SJSA1 (cell line): ENCODE measurements at regions not wholly inside any gene's neighbourhood (a gene's known extent, or its start where the extent isn't known, plus 50 kb on each side); places are given as distances from the start of the nearest gene placed in this dataset.

Source experiments
- DNase-seq, 2 experiments: peaks; one replicate each; pipeline ENCODE4 v3.0.0-alpha.2; 2015 to 2020; ENCODE audit warnings: low spot score in 2 of 2, low read depth in 1 of 2
- H3K27ac ChIP-seq: fragments of 250-450 bp; sonication (Bioruptor Pico); 2 replicates; pipeline ENCODE4 v1.5.1; 2020; ENCODE audit warnings: mild to moderate bottlenecking, moderate library complexity
- H3K27me3 ChIP-seq: fragments of 250-450 bp; sonication (Bioruptor Pico); replicated peaks from 2 replicates; pipeline ENCODE4 v1.5.1; 2020; ENCODE audit warnings: mild to moderate bottlenecking, moderate library complexity
- H3K36me3 ChIP-seq: fragments of 250-450 bp; sonication (Bioruptor Pico); 2 replicates; pipeline ENCODE4 v1.5.1; 2020; ENCODE audit warnings: mild to moderate bottlenecking
- H3K4me1 ChIP-seq: fragments of 250-450 bp; sonication (Bioruptor Pico); replicated peaks from 2 replicates; pipeline ENCODE4 v1.6.1; 2021; ENCODE audit warnings: mild to moderate bottlenecking
- H3K4me3 ChIP-seq: fragments of 250-450 bp; sonication (Bioruptor Pico); 2 replicates; pipeline ENCODE4 v1.5.1; 2020; ENCODE audit warnings: mild to moderate bottlenecking
- H3K9me3 ChIP-seq: fragments of 250-450 bp; sonication (Bioruptor Pico); replicated peaks from 2 replicates; pipeline ENCODE4 v1.5.1; 2020; ENCODE audit warnings: mild to moderate bottlenecking

GRCh38 chr1:234996245-234996757, 132.3 kb downstream of the TOMM20 start:
- Histone ChIP-seq H3K27ac (peak overlapping the region; percentile 41; the same call in 1 of the 2 replicates), H3K27me3 (no peaks in the 10 kb centered on the region), H3K36me3 (no peaks in the 10 kb centered on the region), H3K9me3 (no peaks in the 10 kb centered on the region), H3K4me1 (peaks cover 27% of the 10 kb centered on the region), H3K4me3 (no peak overlapping the region)
- DNase-seq = no peak

GRCh38 chr1:234994436-234995295, 134.0 kb downstream of the TOMM20 start:
- Histone ChIP-seq H3K4me3 (no peak overlapping the region), H3K27me3 (no peaks in the 10 kb centered on the region), H3K9me3 (no peaks in the 10 kb centered on the region), H3K4me1 (peaks cover 28% of the 10 kb centered on the region), H3K36me3 (no peaks in the 10 kb centered on the region), H3K27ac (no peak overlapping the region)
- no peak for DNase-seq

GRCh38 chr1:234992065-234992464, 136.6 kb downstream of the TOMM20 start:
- H3K27me3 ChIP-seq = no peaks in the 10 kb centered on the region
- no peak for DNase-seq
- H3K4me3 ChIP-seq = no peak overlapping the region
- H3K4me1 ChIP-seq = peaks cover 37% of the 10 kb centered on the region
- no peaks in the 10 kb centered on the region for H3K9me3 ChIP-seq
- H3K36me3 ChIP-seq = no peaks in the 10 kb centered on the region
- H3K27ac ChIP-seq = no peak overlapping the region

- H3K9me3 ChIP-seq = no peaks in the 10 kb centered on the region
- no peak overlapping the region for H3K4me3 ChIP-seq
- H3K27me3 ChIP-seq = no peaks in the 10 kb centered on the region
- H3K36me3 ChIP-seq = no peaks in the 10 kb centered on the region
- H3K27ac ChIP-seq = no peak overlapping the region
- peaks cover 37% of the 10 kb centered on the region for H3K4me1 ChIP-seq
- no peak for DNase-seq
These were observed 137.5 kb downstream of the TOMM20 start for GRCh38 chr1:234990874-234991801.

DNA sequence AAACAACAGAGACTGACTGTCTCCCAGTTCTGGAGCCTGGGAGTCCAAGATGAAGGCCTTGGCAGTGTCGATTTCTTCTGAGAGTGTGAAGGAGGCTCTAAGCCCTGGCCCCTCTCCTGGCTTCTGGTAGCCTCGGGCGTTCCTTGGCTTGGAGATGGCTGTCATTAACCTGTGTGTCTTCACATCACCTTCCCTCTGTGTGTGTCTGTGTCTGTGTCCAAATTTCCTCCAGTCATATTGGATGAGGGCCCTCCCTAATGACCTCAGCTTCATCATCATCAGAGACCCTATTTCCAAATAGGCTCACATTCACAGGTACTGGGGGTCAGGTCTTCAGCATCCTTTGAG, 138.3 kb downstream of the TOMM20 start:
- Histone ChIP-seq H3K4me1 (peaks cover 45% of the 10 kb centered on the region), H3K27ac (no peak overlapping the region), H3K27me3 (no peaks in the 10 kb centered on the region), H3K36me3 (no peaks in the 10 kb centered on the region), H3K9me3 (no peaks in the 10 kb centered on the region), H3K4me3 (no peak overlapping the region)
- DNase-seq = no peak

DNA sequence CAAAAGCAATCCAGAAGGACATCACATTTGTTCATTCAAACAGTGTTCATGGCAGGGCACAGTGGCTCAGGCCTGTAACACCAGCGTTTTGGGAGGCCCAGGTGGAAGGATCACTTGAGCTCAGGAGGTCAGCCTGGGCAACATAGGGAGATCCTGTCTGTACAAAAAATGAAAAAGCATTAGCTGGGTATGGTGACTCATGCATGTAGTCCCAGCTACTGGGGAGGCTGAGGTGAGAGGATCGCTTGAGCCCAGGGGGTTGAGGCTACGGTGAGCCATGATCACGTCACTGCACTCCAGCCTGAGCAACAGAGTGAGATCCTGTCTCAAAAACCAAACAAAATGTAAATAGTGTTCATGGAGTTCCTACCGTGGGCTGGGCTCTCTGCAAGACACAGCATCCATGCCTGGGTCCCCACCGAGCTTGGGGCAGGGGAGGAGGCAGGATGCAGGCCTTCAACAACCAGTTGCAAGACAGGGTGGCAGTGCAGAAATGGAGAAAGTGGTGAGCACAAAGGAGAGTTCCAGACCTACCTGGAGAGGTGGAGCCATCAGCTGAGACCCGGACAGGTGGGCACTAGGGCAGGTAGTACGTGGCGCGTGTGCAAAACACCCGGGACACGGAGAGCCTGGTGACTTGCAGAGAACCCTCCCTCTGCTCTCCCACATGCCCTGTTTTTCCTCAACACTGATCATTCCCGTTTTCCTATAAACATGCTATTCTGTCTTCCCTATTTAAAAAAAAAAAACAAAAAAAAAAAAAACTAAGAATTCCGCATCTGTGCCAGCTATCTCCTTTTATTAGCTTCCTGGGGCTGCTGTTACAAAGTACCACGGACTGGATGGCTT, 138.9 kb downstream of the TOMM20 start:
- no peak overlapping the region for H3K4me3 ChIP-seq
- no peaks in the 10 kb centered on the region for H3K36me3 ChIP-seq
- no peaks in the 10 kb centered on the region for H3K27me3 ChIP-seq
- peaks cover 51% of the 10 kb centered on the region for H3K4me1 ChIP-seq
- DNase-seq = no peak
- H3K27ac ChIP-seq = no peak overlapping the region; the same call in 1 of the 2 replicates
- no peaks in the 10 kb centered on the region for H3K9me3 ChIP-seq

- H3K36me3 ChIP-seq = no peaks in the 10 kb centered on the region
- H3K4me3 ChIP-seq = no peak overlapping the region
- H3K4me1 ChIP-seq = peaks cover 58% of the 10 kb centered on the region
- no peaks in the 10 kb centered on the region for H3K27me3 ChIP-seq
- H3K9me3 ChIP-seq = no peaks in the 10 kb centered on the region
- DNase-seq = no peak
- H3K27ac ChIP-seq = peak overlapping the region; percentile 93; the same call in 1 of the 2 replicates
These were observed 139.6 kb downstream of the TOMM20 start for GRCh38 chr1:234989019-234989418.

GRCh38 chr1:234988536-234988935, 140.1 kb downstream of the TOMM20 start:
- no peaks in the 10 kb centered on the region for H3K36me3 ChIP-seq
- no peak for DNase-seq
- H3K27ac ChIP-seq = peak overlapping the region; percentile 93
- H3K4me1 ChIP-seq = peaks cover 63% of the 10 kb centered on the region
- no peaks in the 10 kb centered on the region for H3K27me3 ChIP-seq
- H3K4me3 ChIP-seq = no peak overlapping the region
- H3K9me3 ChIP-seq = no peaks in the 10 kb centered on the region

GRCh38 chr1:234988155-234988517, 140.5 kb downstream of the TOMM20 start:
- Histone ChIP-seq H3K4me3 (no peak overlapping the region), H3K36me3 (no peaks in the 10 kb centered on the region), H3K27ac (peak overlapping the region; percentile 93), H3K9me3 (no peaks in the 10 kb centered on the region), H3K27me3 (no peaks in the 10 kb centered on the region), H3K4me1 (peaks cover 67% of the 10 kb centered on the region)
- no peak for DNase-seq

DNA sequence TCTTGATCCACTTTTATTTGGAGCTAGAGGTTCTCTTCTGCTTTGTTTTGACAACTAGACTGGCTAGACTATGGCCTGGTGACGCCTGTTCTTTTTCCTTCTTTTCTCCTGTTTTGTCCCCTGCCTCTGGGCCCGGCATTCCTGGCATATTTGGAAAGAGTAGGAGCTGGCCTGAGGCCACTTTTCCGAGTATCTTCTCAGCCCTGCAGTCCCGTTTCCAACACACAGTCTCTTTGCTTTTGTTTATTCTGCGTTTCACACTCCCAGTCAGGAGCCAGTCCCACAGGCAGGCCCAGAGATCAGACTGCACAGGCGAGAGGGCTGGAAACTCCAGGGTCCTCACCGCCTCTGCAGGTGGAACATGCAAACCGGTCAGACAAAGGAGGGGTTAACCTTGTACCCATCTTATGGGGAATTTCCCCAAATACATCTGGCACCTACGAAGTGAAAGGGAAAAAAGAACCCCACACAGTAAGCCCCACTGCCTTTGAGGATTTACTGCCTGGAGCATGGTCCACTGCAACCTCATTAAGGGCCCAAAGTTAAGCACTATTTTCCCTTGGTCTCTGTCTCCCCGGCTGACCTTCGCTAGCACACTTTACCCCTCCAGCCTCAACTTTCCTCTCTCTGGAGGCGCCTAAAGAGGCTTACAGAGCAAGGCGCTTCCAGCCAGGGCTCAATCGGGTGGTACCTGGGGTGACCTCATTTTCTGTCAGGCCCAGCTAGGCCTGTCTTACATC, 141.1 kb downstream of the TOMM20 start:
- Histone ChIP-seq H3K4me3 (no peak overlapping the region), H3K9me3 (no peaks in the 10 kb centered on the region), H3K27ac (peak overlapping the region; percentile 93), H3K27me3 (no peaks in the 10 kb centered on the region), H3K4me1 (peaks cover 67% of the 10 kb centered on the region), H3K36me3 (no peaks in the 10 kb centered on the region)
- DNase-seq = peak; percentile 94

GRCh38 chr1:234986750-234987414, 141.8 kb downstream of the TOMM20 start:
- no peak overlapping the region for H3K4me3 ChIP-seq
- no peaks in the 10 kb centered on the region for H3K36me3 ChIP-seq
- H3K4me1 ChIP-seq = peaks cover 70% of the 10 kb centered on the region
- H3K27me3 ChIP-seq = no peaks in the 10 kb centered on the region
- DNase-seq = no peak
- H3K27ac ChIP-seq = peak overlapping the region; percentile 93
- no peaks in the 10 kb centered on the region for H3K9me3 ChIP-seq

DNA sequence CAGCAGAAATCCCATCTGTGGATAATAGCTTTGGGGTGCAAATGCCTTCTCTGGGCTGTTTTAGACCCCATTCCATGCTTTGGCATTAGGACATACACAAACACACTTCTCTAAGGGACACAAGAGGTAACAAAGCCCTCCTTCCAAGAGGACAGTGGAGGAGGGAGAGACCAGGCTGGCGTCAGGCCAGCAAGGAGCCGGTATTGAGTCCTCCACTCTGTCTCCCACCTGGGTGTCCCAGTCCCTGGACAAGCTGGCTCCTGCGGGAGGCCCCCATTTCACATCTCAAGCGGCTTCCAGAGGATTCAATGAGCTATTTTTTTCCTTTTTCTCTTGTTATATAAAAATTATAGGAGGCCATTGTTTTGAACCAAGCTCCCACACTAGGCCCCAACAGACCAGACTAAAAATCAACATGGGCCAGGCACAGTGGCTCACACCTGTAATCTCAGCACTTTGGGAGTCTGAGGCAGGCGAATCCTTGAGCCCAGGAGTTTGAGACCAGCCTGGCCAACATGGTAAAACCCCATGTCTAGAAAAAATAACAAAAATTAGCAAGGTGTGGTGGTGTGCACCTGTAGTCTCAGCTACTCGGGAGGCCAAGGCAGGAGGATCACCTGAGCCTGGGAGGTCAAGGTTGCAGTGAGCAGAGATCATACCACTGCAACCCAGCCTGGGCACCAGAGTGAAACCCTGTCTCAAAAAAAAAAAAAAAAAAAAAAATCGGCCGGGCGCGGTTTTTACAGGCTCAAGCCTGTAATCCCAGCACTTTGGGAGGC, 142.9 kb downstream of the TOMM20 start:
- Histone ChIP-seq H3K36me3 (no peaks in the 10 kb centered on the region), H3K9me3 (no peaks in the 10 kb centered on the region), H3K4me3 (no peak overlapping the region), H3K4me1 (peaks cover 82% of the 10 kb centered on the region), H3K27me3 (no peaks in the 10 kb centered on the region), H3K27ac (peak overlapping the region; percentile 83)
- DNase-seq = no peak
